C4-2B (cell line): ENCODE measurements at regions not wholly inside any gene's neighbourhood (a gene's known extent, or its start where the extent isn't known, plus 50 kb on each side); places are given as distances from the start of the nearest gene placed in this dataset.

Experiments
- ZFX ChIP-seq: fragments of 450-650 bp; IDR thresholded peaks from 2 replicates; pipeline ENCODE4 v1.6.1; 2017
- TF ChIP-seq, protein P1 (sequence below): fragments of 450-650 bp; conservative IDR thresholded peaks from 2 replicates; pipeline ENCODE4 v1.5.1; 2017; ENCODE audit warnings: mild to moderate bottlenecking

DNA sequence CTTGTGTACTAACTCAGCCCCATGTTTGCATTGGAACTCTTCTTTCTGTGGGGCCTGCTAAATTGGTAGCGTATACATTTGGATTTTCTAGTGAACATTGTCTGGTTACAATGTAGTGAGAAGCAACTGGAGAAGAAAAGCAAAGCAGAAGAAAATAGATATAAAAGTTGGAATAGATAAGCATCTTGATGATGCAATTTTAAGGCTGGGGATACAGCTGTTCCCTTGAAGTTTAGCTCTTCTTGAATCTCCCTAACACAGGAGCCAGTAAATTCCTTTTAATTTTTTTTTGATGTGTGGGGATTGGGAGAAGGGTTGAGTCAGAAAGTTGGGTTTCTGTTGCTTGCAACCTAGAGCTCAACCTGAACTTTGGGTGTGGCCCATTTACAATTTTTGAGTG lies 308.1 kb downstream of the STIM2 start:
- TF ChIP-seq, protein P1, sequence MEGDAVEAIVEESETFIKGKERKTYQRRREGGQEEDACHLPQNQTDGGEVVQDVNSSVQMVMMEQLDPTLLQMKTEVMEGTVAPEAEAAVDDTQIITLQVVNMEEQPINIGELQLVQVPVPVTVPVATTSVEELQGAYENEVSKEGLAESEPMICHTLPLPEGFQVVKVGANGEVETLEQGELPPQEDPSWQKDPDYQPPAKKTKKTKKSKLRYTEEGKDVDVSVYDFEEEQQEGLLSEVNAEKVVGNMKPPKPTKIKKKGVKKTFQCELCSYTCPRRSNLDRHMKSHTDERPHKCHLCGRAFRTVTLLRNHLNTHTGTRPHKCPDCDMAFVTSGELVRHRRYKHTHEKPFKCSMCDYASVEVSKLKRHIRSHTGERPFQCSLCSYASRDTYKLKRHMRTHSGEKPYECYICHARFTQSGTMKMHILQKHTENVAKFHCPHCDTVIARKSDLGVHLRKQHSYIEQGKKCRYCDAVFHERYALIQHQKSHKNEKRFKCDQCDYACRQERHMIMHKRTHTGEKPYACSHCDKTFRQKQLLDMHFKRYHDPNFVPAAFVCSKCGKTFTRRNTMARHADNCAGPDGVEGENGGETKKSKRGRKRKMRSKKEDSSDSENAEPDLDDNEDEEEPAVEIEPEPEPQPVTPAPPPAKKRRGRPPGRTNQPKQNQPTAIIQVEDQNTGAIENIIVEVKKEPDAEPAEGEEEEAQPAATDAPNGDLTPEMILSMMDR: no peak
- no peak for TF ChIP-seq ZFX
